ENCODE measurements at regions not wholly inside any gene's neighbourhood (a gene's known extent, or its start where the extent isn't known, plus 50 kb on each side); places are given as distances from the start of the nearest gene placed in this dataset.
"Not testable (repeated sequence)": the region's sequence is repeated elsewhere in the genome, so short reads cannot be mapped to it uniquely, and the experiment has no call there.

GRCh38 chr7:152519290-152519689 is 83.5 kb upstream of the KMT2C start:
- TF ChIP-seq POLR2A (IDR thresholded peaks at IDR 0.05) (no peak), EP300 (IDR thresholded peaks at IDR 0.05) (no peak)
- TF ChIP-seq, protein P1, sequence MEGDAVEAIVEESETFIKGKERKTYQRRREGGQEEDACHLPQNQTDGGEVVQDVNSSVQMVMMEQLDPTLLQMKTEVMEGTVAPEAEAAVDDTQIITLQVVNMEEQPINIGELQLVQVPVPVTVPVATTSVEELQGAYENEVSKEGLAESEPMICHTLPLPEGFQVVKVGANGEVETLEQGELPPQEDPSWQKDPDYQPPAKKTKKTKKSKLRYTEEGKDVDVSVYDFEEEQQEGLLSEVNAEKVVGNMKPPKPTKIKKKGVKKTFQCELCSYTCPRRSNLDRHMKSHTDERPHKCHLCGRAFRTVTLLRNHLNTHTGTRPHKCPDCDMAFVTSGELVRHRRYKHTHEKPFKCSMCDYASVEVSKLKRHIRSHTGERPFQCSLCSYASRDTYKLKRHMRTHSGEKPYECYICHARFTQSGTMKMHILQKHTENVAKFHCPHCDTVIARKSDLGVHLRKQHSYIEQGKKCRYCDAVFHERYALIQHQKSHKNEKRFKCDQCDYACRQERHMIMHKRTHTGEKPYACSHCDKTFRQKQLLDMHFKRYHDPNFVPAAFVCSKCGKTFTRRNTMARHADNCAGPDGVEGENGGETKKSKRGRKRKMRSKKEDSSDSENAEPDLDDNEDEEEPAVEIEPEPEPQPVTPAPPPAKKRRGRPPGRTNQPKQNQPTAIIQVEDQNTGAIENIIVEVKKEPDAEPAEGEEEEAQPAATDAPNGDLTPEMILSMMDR (IDR thresholded peaks at IDR 0.05): no peak
- intact Hi-C loops (cut with DNase I): no loop called here
- H3K4me1 ChIP-seq (ENCODE audit: insufficient read depth): peaks cover 4% of the 10 kb centered on the region
- H3K36me3 ChIP-seq: no peaks in the 10 kb centered on the region
- no peaks in the 10 kb centered on the region for H3K27me3 ChIP-seq
- no peak for DNase-seq
- no peak overlapping the region for H3K27ac ChIP-seq
- H3K9me3 ChIP-seq: no peaks in the 10 kb centered on the region
- WGBS, 3 donors: 66 to 74% (median 69%) methylated on average over 4 of the region's 4 CpGs
- H3K4me3 ChIP-seq: no peak overlapping the region

DNA sequence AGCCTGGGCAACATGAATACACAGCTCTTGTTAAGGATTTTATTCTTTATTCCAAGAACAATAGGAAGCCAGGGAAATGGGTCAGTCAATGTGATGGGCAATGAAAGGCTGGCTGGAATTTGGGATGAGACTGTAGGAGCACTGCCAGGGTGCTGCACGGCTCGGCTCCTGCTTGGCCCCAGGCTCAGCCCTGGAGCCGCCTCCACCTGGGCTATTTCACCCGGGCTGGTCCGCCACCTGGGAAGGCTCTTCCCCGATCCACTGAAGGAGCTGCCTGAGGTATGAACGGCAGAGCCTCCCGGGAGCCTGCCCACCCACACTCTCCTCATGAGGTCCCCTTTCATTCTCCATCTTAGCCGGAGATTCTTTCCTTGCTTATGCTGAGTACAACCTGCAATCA is 80.4 kb upstream of the KMT2C start:
- no peak overlapping the region for H3K27ac ChIP-seq
- DNase-seq: no peak
- no peaks in the 10 kb centered on the region for H3K36me3 ChIP-seq
- no peak overlapping the region for H3K4me3 ChIP-seq
- TF ChIP-seq POLR2A (IDR thresholded peaks at IDR 0.05): no peak
- TF ChIP-seq, protein P1 (IDR thresholded peaks at IDR 0.05): no peak
- no peak for TF ChIP-seq EP300 (IDR thresholded peaks at IDR 0.05)
- H3K27me3 ChIP-seq: no peaks in the 10 kb centered on the region
- 87 to 93% (median 89%) methylated on average over 9 of the region's 9 CpGs for WGBS, 3 donors
- H3K4me1 ChIP-seq (ENCODE audit: insufficient read depth): no peaks in the 10 kb centered on the region
- intact Hi-C loops (cut with DNase I): no loop called here
- H3K9me3 ChIP-seq: no peaks in the 10 kb centered on the region

- 86 to 88% (median 88%) methylated on average over 25 of the region's 25 CpGs for WGBS, 3 donors
- DNase-seq; intact Hi-C loops (cut with DNase I): not testable (repeated sequence)
Observed at GRCh38 chr7:152515266-152515950, 79.6 kb upstream of the KMT2C start.

GRCh38 chr7:152514771-152515105 is 78.9 kb upstream of the KMT2C start:
- intact Hi-C loops (cut with DNase I): no loop called here

More at GRCh38 chr7:152515266-152515950, 79.6 kb upstream of the KMT2C start:
- H3K4me1 ChIP-seq (ENCODE audit: insufficient read depth); H3K36me3 ChIP-seq; H3K4me3 ChIP-seq; H3K9me3 ChIP-seq; H3K27me3 ChIP-seq; H3K27ac ChIP-seq: not testable (repeated sequence)

More at GRCh38 chr7:152514771-152515105, 78.9 kb upstream of the KMT2C start:
- Histone ChIP-seq H3K27me3 (no peaks in the 10 kb centered on the region), H3K4me1 (ENCODE audit: insufficient read depth) (no peaks in the 10 kb centered on the region), H3K9me3 (no peaks in the 10 kb centered on the region), H3K36me3 (no peaks in the 10 kb centered on the region), H3K4me3 (no peak overlapping the region), H3K27ac (no peak overlapping the region)
- no peak for DNase-seq
- 79 to 90% (median 83%) methylated on average over 14 of the region's 14 CpGs for WGBS, 3 donors
- TF ChIP-seq, protein P1 (IDR thresholded peaks at IDR 0.05): no peak
- TF ChIP-seq EP300 (IDR thresholded peaks at IDR 0.05) (no peak), POLR2A (IDR thresholded peaks at IDR 0.05) (no peak)
